AG09309 (cell line): ENCODE measurements at regions not wholly inside any gene's neighbourhood (a gene's known extent, or its start where the extent isn't known, plus 50 kb on each side); places are given as distances from the start of the nearest gene placed in this dataset.
A peak's percentile ranks its signal among the peaks of the same experiment; 100 is the strongest.

Experiments used
- DNase-seq: peaks from one replicate; pipeline ENCODE4 v3.0.0-alpha.2; 2010; ENCODE audit warnings: low read depth
- H3K4me3 ChIP-seq: 2 replicates; pipeline ENCODE4 v1.5.1; 2011; ENCODE audit warnings: mild to moderate bottlenecking, low read depth, low read length, moderate library complexity; ENCODE audit not compliant: control insufficient read depth
- TF ChIP-seq, protein P1 (sequence below): IDR thresholded peaks from 2 replicates; pipeline ENCODE4 v1.5.1; 2011; ENCODE audit warnings: mild to moderate bottlenecking, low read depth, low read length, inconsistent platforms; ENCODE audit not compliant: insufficient read depth, control insufficient read depth; ENCODE audit errors: missing control alignments

DNA sequence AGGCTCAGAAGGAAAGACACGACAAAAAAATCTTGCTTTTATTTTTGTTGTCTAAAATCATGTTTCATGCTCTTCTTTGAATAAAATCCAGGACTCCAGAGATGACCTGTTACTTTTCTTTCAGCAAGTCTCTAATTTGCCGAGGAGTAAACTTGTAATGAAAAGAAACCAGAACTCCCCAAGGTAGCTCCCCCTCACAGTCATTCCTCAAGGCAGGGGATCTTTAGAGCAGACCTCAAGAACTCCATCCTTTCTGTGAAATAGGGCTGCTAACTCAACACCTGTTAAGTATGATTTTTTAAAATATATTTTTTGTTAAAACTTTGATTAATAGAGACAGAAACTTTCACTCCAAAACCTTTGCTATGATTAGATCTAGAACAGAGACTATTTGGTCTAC, 82.7 kb upstream of the ABCD3 start:
- TF ChIP-seq, protein P1, sequence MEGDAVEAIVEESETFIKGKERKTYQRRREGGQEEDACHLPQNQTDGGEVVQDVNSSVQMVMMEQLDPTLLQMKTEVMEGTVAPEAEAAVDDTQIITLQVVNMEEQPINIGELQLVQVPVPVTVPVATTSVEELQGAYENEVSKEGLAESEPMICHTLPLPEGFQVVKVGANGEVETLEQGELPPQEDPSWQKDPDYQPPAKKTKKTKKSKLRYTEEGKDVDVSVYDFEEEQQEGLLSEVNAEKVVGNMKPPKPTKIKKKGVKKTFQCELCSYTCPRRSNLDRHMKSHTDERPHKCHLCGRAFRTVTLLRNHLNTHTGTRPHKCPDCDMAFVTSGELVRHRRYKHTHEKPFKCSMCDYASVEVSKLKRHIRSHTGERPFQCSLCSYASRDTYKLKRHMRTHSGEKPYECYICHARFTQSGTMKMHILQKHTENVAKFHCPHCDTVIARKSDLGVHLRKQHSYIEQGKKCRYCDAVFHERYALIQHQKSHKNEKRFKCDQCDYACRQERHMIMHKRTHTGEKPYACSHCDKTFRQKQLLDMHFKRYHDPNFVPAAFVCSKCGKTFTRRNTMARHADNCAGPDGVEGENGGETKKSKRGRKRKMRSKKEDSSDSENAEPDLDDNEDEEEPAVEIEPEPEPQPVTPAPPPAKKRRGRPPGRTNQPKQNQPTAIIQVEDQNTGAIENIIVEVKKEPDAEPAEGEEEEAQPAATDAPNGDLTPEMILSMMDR = no peak
- H3K4me3 ChIP-seq = no peak overlapping the region
- DNase-seq = no peak

DNA sequence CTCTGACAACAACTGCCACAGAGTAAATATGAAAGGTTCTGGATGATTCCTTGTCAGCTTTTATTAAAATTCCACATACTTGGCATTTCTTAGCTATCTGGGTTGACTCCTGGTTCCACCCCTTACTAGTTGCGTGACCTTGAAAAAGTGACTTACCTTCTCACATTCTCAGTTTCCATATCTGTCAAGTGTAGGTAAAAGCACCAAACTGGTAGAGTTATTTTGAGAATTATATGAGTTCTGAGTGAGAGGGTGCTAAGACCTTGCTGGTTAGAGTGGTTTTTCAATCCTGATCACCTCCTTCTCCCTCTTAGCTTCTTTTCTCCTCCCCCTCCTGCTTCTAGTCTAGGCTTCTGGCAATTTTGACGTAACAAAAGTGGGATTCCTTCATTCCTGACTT, 83.4 kb upstream of the ABCD3 start:
- DNase-seq = no peak
- H3K4me3 ChIP-seq = no peak overlapping the region
- TF ChIP-seq, protein P1 = no peak

DNA sequence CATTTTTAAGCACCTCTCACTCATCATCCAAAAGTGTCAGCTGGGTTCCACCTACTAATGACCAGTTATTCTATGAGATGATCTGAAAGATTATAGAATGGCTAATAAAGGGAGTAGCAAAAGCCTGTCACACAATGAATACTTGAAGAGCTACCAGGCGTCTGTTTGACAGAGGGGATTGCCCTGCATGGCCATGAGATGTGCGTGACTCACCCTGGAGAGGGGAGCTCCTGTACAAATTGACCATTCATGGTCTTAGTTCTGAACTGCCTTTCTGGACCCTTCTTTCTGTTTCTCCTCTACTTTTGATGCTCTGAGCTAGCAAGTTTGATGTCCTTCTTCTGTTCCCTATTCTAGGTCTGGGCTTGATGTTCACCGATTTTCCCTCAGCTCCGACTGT, 85.2 kb upstream of the ABCD3 start:
- TF ChIP-seq, protein P1 = no peak
- no peak overlapping the region for H3K4me3 ChIP-seq
- DNase-seq = no peak

DNA sequence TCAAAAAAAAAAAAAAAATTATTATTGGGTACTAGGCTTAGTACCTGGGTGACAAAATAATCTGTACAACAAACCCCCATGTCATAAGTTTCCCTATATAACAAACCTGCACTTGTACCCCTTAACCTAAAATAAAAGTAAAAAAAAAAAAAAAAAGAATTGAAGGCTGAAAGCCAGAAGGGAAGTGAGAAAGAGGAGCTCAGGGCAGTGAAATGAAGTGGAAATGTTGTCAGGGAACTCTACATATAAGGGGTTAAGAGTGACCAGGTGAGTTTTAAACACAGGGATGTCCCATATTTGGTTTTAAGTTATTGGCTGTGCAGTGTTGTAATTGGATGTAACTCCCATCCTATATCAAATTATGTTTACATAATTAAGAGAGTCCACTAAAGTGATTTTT, 85.7 kb upstream of the ABCD3 start:
- TF ChIP-seq, protein P1 = no peak
- no peak overlapping the region for H3K4me3 ChIP-seq
- DNase-seq = no peak

DNA sequence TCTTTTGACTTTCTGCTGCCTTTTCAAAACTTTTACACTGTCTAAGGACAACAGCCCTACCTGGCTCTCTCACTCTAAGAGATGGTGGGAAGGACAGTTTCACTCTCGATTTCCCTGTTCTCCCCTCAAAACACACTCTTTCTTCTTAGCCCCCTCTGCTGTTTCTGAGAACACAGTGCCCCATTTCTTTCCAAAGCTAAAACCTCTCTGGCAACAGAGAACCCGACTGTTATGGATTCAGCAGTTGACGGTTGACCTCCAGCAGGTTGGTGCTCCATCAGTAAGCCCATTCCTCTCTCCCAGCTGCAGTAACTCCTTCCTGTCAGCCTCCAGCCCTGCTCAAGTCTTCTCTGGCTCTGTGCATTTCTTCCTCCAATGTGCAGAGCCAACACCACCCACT, 88.2 kb upstream of the ABCD3 start:
- TF ChIP-seq, protein P1 = peak; percentile 69
- no peak for DNase-seq
- no peak overlapping the region for H3K4me3 ChIP-seq

DNA sequence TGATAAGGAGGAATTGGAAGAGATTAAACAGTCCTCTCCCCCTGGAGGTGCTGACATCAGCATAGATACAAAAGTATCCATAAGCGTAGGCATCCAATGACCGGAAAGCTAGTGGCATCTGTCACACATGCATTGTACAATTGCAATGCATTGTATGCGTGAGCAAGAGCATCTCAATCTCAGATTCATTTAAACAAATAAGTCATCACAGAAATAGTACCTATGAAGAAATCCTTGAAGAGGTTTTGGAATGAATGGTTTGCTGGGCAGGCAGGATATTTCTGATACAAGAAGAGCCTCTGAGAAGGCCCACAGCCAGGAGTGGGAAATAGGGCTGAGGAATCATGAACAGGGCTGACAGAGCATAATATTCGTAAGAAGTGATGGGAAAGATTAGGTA, 88.9 kb upstream of the ABCD3 start:
- no peak for DNase-seq
- no peak overlapping the region for H3K4me3 ChIP-seq
- TF ChIP-seq, protein P1 = no peak

DNA sequence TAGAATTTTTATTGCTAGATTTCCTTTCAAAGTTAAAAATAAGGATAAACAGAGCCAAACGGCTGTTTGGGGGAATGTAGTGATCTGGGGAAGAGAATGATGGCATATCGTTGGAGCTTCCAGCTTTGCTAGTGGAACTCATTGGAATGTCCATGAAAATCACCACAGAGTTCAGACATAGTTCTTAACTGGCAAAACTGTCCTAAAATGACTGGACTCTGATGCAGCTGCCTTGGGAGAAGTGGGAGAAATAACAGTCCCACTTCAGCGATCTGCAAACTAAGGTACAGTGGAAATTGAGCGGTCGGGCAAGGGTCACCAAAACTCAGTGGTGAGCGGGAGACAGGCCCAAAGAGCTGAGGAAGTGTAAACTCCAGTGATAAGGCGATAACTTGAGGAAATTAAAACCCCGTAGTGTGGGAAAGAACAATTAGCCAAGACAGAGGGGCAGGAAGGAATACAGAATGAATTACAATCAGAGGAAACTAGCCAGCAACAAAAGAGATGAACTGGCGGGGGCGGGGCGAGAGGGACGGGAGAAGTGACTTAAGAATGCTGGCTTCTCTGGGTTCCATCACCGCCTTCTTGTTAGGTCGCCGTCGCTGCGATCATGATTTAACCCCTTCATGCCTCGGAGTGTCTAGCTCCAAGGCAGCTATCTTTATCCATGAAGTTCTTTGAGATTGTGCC, 89.8 kb upstream of the ARHGAP29 start:
- H3K4me3 ChIP-seq = no peak overlapping the region
- TF ChIP-seq, protein P1 = no peak
- no peak for DNase-seq
